ENCODE measurements at regions not wholly inside any gene's neighbourhood (a gene's known extent, or its start where the extent isn't known, plus 50 kb on each side); places are given as distances from the start of the nearest gene placed in this dataset.

DNA sequence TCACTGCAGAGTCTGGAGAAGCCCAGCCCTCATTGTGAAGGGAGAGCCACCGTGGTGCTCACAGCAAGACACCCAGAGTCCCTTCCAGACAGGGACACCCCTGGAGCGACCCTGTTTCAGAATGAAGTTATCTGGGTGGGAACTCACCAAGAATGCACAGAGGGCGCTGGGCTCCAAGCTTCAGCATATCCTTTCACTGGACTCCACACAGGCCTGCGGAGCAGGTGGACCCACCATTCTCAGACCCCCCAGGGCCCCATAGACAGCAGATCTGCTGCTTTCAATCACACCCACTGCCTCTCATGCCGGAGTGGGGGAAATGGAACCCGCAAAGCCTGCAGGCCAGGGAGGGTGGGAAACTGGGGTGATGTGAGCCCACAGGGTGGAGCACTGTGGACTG, 87.8 kb downstream of the RRM2 start:
- ATAC-seq (no peak), DNase-seq (no peak)
- H3K4me3 ChIP-seq: no peak overlapping the region
- H3K4me1 ChIP-seq: no peaks in the 10 kb centered on the region
- no peak overlapping the region for H3K27ac ChIP-seq
- no peaks in the 10 kb centered on the region for H3K27me3 ChIP-seq
- H3K9me3 ChIP-seq: no peaks in the 10 kb centered on the region
- no peak for TF ChIP-seq POLR2A (IDR thresholded peaks at IDR 0.05)
- TF ChIP-seq, protein P1, sequence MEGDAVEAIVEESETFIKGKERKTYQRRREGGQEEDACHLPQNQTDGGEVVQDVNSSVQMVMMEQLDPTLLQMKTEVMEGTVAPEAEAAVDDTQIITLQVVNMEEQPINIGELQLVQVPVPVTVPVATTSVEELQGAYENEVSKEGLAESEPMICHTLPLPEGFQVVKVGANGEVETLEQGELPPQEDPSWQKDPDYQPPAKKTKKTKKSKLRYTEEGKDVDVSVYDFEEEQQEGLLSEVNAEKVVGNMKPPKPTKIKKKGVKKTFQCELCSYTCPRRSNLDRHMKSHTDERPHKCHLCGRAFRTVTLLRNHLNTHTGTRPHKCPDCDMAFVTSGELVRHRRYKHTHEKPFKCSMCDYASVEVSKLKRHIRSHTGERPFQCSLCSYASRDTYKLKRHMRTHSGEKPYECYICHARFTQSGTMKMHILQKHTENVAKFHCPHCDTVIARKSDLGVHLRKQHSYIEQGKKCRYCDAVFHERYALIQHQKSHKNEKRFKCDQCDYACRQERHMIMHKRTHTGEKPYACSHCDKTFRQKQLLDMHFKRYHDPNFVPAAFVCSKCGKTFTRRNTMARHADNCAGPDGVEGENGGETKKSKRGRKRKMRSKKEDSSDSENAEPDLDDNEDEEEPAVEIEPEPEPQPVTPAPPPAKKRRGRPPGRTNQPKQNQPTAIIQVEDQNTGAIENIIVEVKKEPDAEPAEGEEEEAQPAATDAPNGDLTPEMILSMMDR (IDR thresholded peaks at IDR 0.05): no peak
- intact Hi-C loops (cut with DNase I): no loop called here
- no CpG with 5 or more reads among the region's 6 CpGs for WGBS (ENCODE audit: insufficient coverage, low coverage, low lambda C conversion rate, missing lambda C conversion rate)
- H3K36me3 ChIP-seq: no peaks in the 10 kb centered on the region

DNA sequence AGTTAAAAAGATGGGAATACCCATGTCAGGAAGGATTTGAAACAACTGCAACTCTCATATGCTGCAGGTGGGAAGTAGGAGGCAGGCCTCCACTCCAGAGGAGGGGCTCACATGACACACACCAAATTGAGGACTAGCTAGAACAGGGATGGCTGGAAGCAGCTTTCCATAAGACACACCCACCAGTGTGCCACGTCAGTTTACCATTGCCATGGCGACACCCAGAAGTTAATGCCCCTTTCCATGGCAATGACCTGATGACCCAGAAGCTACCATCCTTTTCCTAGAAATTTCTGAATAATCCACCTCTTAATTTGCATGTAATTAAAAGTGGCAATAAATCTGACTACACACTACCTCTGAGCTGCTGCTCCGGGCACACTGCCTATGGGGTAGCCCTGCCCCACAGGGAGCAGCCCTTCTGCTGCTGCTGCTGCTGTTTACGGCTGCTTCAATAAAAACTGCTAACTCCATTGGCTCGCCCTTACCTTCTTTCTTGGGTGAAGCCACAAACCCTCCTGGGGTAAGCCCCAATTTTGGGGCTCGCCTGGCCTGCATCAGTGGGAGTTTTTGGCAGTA, 89.4 kb downstream of the RRM2 start:
- Histone ChIP-seq H3K4me3 (no peak overlapping the region), H3K27me3 (no peaks in the 10 kb centered on the region), H3K27ac (no peak overlapping the region), H3K9me3 (no peaks in the 10 kb centered on the region), H3K4me1 (no peaks in the 10 kb centered on the region), H3K36me3 (no peaks in the 10 kb centered on the region)
- ATAC-seq (no peak), DNase-seq (no peak)
- TF ChIP-seq, protein P1 (IDR thresholded peaks at IDR 0.05): no peak
- no peak for TF ChIP-seq POLR2A (IDR thresholded peaks at IDR 0.05)
- intact Hi-C loops (cut with DNase I): no loop called here
- WGBS (ENCODE audit: insufficient coverage, low coverage, low lambda C conversion rate, missing lambda C conversion rate): 100% methylated on average over 1 of the region's 6 CpGs

DNA sequence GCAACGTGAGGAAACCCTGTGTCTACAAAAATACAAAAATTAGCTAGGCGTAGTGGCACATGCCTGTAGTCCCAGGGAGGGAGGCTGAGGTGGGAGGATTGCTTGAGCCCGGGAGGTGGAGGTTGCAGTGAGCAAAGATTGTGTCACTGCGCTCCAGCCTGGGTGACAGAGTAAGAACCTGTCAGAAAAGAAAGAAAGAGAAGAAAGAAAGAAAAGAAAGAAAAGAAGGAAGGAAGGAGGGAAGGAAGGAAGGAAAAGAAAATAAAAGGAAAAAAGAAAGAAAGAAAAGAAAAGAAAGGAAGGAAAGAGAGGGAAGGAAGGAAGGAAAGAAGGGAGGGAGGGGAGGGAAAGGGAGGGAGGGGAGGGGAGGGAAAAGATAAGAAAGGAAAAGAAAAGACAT, 89.9 kb upstream of the HPCAL1 start:
- H3K36me3 ChIP-seq: no peaks in the 10 kb centered on the region
- no peak for ATAC-seq
- DNase-seq: no peak
- H3K27me3 ChIP-seq: no peaks in the 10 kb centered on the region
- no peak overlapping the region for H3K27ac ChIP-seq
- H3K4me3 ChIP-seq: no peak overlapping the region
- TF ChIP-seq, protein P1 (IDR thresholded peaks at IDR 0.05): no peak
- no peak for TF ChIP-seq POLR2A (IDR thresholded peaks at IDR 0.05)
- no peaks in the 10 kb centered on the region for H3K9me3 ChIP-seq
- intact Hi-C loops (cut with DNase I): no loop called here
- no peaks in the 10 kb centered on the region for H3K4me1 ChIP-seq
- 78% methylated on average over 4 of the region's 4 CpGs for WGBS (ENCODE audit: insufficient coverage, low coverage, low lambda C conversion rate, missing lambda C conversion rate)

DNA sequence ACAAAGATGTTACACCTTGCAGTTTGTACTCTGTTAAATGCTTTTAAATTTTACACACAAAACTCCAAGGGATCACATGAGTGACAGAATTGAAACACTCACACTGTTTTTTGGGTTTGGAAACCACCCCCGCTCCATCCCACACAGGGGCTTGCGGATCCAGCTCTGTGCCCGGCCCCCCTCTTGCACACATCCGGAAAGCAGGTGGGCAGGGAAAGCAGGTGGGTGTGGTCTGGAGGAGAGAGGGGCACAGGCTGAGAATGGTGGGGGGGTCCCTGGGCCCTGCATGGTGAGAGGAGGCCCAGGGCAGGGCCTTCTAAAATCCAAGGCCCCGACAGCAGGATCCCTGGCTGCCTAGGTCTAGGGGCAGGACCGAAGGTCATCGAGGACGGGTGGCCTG, 88.5 kb upstream of the HPCAL1 start:
- Histone ChIP-seq H3K27me3 (no peaks in the 10 kb centered on the region), H3K4me1 (no peaks in the 10 kb centered on the region), H3K36me3 (no peaks in the 10 kb centered on the region), H3K4me3 (no peak overlapping the region), H3K27ac (no peak overlapping the region), H3K9me3 (no peaks in the 10 kb centered on the region)
- 79% methylated on average over 4 of the region's 8 CpGs for WGBS (ENCODE audit: insufficient coverage, low coverage, low lambda C conversion rate, missing lambda C conversion rate)
- DNase-seq: no peak
- ATAC-seq: no peak
- TF ChIP-seq POLR2A (IDR thresholded peaks at IDR 0.05): no peak
- TF ChIP-seq, protein P1 (IDR thresholded peaks at IDR 0.05): no peak
- intact Hi-C loops (cut with DNase I): no loop called here

Data from right lobe of liver (tissue), 6 donors.